ENCODE measurements at regions not wholly inside any gene's neighbourhood (a gene's known extent, or its start where the extent isn't known, plus 50 kb on each side); places are given as distances from the start of the nearest gene placed in this dataset.

DNA sequence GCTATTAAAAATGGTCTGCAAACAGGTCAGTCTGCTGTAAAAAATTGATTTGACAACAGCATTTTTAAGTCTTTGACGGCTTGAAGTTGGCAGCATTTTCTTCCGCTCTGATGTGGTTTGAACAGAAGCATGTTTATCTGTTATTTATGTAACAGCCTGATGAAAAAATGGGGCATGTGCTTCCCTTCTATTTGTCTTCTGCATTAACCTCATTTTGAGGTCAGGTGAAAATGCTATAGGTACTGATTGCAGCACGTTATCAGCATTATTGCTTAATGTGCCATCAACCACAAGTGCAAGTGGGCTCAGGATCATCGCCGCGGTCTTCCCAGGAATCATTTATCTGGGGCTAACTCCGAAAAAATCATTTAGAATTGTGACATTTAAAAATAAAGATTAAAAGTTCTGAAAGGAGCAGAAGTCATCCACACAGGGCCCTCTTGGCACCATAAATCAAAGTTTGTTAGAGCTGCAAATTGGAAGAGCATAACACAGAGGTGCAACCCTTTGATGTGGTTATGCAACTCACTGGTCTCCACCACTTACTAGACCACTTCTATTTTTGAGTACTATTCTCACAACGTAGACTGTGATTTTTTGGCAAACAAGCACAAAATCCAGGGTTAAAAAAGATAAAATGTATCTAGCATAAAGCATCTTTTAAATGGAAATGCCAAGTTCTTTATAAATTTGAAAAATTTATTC is 307.7 kb downstream of the MDFIC start:
- Histone ChIP-seq H3K36me3 (no peaks in the 10 kb centered on the region), H3K27ac (replicated peaks in 1 of 4) (no peak overlapping the region), H3K4me3 (no peak overlapping the region), H3K9me3 (no peaks in the 10 kb centered on the region), H3K27me3 (no peaks in the 10 kb centered on the region), H3K4me1 (peaks cover 0 to 13% (median 4%) of the 10 kb centered on the region in 4 donors)
- TF ChIP-seq POLR2A (IDR thresholded peaks at IDR 0.05; ENCODE audit: low read depth) (no peak), POLR2AphosphoS5 (IDR thresholded peaks at IDR 0.05) (no peak), EP300 (IDR thresholded peaks at IDR 0.05) (no peak)
- TF ChIP-seq, protein P1, sequence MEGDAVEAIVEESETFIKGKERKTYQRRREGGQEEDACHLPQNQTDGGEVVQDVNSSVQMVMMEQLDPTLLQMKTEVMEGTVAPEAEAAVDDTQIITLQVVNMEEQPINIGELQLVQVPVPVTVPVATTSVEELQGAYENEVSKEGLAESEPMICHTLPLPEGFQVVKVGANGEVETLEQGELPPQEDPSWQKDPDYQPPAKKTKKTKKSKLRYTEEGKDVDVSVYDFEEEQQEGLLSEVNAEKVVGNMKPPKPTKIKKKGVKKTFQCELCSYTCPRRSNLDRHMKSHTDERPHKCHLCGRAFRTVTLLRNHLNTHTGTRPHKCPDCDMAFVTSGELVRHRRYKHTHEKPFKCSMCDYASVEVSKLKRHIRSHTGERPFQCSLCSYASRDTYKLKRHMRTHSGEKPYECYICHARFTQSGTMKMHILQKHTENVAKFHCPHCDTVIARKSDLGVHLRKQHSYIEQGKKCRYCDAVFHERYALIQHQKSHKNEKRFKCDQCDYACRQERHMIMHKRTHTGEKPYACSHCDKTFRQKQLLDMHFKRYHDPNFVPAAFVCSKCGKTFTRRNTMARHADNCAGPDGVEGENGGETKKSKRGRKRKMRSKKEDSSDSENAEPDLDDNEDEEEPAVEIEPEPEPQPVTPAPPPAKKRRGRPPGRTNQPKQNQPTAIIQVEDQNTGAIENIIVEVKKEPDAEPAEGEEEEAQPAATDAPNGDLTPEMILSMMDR (IDR thresholded peaks at IDR 0.05), result no peak
- WGBS, result 76% methylated on average over 8 of the region's 8 CpGs
- intact Hi-C loops (cut with DNase I), result no loop called here
- no peak for DNase-seq (ENCODE audit: extremely low spot score)

DNA sequence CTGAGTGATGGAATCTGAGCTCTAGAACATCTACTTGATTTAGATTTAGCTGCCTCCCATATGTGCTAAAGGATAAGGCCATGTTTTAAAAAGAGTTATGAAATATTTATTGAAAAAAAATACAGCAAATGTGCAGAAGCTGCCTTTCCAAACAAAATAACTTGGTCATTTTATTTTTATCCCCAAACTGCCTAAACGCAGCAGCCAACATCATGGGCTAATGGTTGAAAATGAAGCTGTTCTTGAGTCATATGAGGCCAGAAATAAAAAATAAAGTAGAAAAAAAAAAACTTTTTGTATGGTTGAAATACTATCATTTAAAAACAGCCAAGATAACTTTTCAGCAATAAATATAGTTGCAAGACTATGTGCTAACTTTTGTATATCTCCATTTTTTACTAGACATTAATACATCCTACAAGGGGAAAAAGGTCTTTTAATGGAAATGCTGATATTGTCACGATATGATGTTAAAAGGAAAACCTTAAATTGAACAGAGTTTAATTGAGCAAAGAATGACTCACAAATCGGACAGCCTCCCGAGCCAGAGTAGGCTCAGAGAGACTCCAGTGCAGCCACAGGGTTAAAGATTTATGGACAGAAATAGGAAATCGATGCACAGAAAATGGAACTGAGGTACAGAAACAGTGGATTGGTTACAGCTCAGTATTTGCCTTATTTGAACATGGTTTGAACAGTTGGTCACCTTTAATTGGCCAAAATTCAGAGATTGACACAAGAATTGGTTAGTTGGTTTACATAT is 305.8 kb downstream of the MDFIC start:
- Histone ChIP-seq H3K36me3 (no peaks in the 10 kb centered on the region), H3K4me1 (peaks cover 0 to 13% (median 4%) of the 10 kb centered on the region in 4 donors), H3K4me3 (no peak overlapping the region), H3K9me3 (no peaks in the 10 kb centered on the region), H3K27ac (replicated peaks in 1 of 4) (no peak overlapping the region), H3K27me3 (no peaks in the 10 kb centered on the region)
- no peak for DNase-seq (ENCODE audit: extremely low spot score)
- 85% methylated on average over 5 of the region's 5 CpGs for WGBS
- intact Hi-C loops (cut with DNase I), result no loop called here
- TF ChIP-seq EP300 (IDR thresholded peaks at IDR 0.05) (no peak), POLR2AphosphoS5 (IDR thresholded peaks at IDR 0.05) (no peak), POLR2A (IDR thresholded peaks at IDR 0.05; ENCODE audit: low read depth) (no peak)
- TF ChIP-seq, protein P1 (IDR thresholded peaks at IDR 0.05), result no peak

DNA sequence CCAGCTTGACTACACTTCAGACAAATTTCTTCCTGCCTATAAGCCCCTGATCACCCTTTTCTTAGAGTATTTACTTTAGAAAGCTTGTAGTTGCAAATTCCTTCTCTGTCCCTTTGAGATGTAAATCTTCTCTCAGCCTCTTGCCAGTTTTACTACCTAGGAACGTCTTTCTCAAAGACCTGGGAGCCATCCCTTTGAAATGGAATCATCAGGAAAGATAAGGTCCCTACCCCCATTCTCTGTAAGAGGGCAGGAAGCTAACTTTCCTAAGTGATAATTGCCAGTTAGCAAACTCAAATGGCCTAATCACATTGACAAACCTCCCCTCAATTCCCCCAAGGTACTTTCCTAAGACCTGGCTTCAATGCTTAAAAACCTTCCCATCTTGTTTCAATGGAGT is 304.5 kb downstream of the MDFIC start:
- H3K9me3 ChIP-seq, result no peaks in the 10 kb centered on the region
- H3K27ac ChIP-seq (replicated peaks in 1 of 4), result no peak overlapping the region
- H3K4me3 ChIP-seq, result no peak overlapping the region
- TF ChIP-seq, protein P1 (IDR thresholded peaks at IDR 0.05), result no peak
- TF ChIP-seq POLR2A (IDR thresholded peaks at IDR 0.05; ENCODE audit: low read depth) (no peak), EP300 (IDR thresholded peaks at IDR 0.05) (no peak), POLR2AphosphoS5 (IDR thresholded peaks at IDR 0.05) (no peak)
- H3K36me3 ChIP-seq, result no peaks in the 10 kb centered on the region
- H3K27me3 ChIP-seq, result no peaks in the 10 kb centered on the region
- WGBS, result 91% methylated on average over 1 of the region's 1 CpG
- peaks cover 0 to 10% (median 4%) of the 10 kb centered on the region in 4 donors for H3K4me1 ChIP-seq
- no peak for DNase-seq (ENCODE audit: extremely low spot score)
- intact Hi-C loops (cut with DNase I), result no loop called here

DNA sequence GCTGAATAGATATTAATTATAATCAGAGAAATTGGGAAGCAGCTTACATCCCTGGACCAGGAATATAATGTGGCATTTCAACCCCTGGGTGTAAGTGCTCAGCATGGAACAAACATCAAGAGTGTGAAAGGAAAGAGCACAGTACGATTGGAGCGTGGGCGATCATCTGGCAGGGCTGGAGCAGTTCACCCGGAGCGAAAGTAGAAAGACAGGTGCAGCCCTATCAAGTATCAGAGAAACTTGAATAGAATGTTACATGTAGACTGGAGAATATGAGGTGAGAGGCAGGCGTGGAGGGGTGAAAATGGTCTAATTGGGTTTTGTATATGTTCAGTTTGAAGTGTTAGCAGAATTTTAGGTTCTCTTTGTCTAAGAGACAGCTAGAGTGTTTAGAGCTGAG is 303.0 kb downstream of the MDFIC start:
- no peaks in the 10 kb centered on the region for H3K27me3 ChIP-seq
- H3K27ac ChIP-seq (replicated peaks in 1 of 4), result no peak overlapping the region
- no peaks in the 10 kb centered on the region for H3K36me3 ChIP-seq
- intact Hi-C loops (cut with DNase I), result no loop called here
- H3K4me3 ChIP-seq, result no peak overlapping the region
- no peaks in the 10 kb centered on the region for H3K9me3 ChIP-seq
- H3K4me1 ChIP-seq, result no peaks in the 10 kb centered on the region
- 77% methylated on average over 6 of the region's 6 CpGs for WGBS
- no peak for TF ChIP-seq POLR2A (IDR thresholded peaks at IDR 0.05; ENCODE audit: low read depth)
- no peak for DNase-seq (ENCODE audit: extremely low spot score)

DNA sequence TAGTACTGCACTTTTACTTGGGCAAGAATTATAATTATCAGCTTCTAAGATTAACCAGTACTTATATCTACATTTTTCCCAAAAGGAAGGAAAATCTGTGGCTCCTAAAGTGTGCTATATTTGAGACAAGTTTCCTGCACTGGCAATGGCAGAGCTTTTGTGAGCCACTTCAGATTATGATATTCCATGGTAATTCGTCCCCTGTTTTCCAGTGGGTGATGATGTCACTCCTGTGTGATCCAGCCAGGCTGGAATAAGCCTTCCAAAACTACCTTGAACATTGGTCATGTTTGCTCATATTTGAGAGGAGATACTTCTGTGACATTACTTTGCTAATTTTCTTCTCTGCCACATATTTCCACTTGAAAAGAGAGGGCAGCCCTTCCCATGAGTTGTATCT is 302.1 kb downstream of the MDFIC start:
- WGBS, result 63% methylated on average over 1 of the region's 1 CpG
- DNase-seq (ENCODE audit: extremely low spot score), result no peak
- intact Hi-C loops (cut with DNase I), result no loop called here
- TF ChIP-seq, protein P1 (IDR thresholded peaks at IDR 0.05), result no peak
- no peak for TF ChIP-seq EP300 (IDR thresholded peaks at IDR 0.05)
- TF ChIP-seq POLR2AphosphoS5 (IDR thresholded peaks at IDR 0.05), result no peak
- no peak for TF ChIP-seq POLR2A (IDR thresholded peaks at IDR 0.05; ENCODE audit: low read depth)
- Histone ChIP-seq H3K27ac (replicated peaks in 1 of 4) (no peak overlapping the region), H3K27me3 (no peaks in the 10 kb centered on the region), H3K9me3 (no peaks in the 10 kb centered on the region), H3K4me1 (no peaks in the 10 kb centered on the region), H3K4me3 (no peak overlapping the region), H3K36me3 (no peaks in the 10 kb centered on the region)
